ENCODE measurements at regions not wholly inside any gene's neighbourhood (a gene's known extent, or its start where the extent isn't known, plus 50 kb on each side); places are given as distances from the start of the nearest gene placed in this dataset.
"Not testable (repeated sequence)": the region's sequence is repeated elsewhere in the genome, so short reads cannot be mapped to it uniquely, and the experiment has no call there.

DNA sequence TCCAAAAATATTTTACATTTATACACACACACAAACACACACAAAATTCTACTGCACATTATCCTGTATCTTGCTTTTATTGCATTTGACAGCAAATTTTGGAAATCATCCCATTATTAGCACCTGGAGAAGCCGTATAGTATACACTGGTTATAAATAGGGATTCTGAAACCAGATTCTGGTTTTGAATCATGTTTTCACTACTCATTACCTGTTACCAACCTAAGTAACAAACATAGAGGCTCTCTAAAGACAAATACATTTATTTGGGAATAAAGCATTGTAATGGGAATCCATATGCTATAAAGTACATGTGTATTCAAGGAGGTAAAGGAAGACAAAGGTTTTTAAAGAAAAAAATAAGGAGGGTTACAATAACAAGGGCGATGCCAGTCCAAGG, 106.8 kb downstream of the OR2B2 start:
- no peak for DNase-seq (ENCODE audit: low read depth, low spot score)
- in situ Hi-C loops (cut with HindIII; ENCODE audit: low sequenced_read_pairs): no loop called here
- H3K4me3 ChIP-seq (ENCODE audit: low read depth, low read length): no peak overlapping the region
- TF ChIP-seq, protein P1, sequence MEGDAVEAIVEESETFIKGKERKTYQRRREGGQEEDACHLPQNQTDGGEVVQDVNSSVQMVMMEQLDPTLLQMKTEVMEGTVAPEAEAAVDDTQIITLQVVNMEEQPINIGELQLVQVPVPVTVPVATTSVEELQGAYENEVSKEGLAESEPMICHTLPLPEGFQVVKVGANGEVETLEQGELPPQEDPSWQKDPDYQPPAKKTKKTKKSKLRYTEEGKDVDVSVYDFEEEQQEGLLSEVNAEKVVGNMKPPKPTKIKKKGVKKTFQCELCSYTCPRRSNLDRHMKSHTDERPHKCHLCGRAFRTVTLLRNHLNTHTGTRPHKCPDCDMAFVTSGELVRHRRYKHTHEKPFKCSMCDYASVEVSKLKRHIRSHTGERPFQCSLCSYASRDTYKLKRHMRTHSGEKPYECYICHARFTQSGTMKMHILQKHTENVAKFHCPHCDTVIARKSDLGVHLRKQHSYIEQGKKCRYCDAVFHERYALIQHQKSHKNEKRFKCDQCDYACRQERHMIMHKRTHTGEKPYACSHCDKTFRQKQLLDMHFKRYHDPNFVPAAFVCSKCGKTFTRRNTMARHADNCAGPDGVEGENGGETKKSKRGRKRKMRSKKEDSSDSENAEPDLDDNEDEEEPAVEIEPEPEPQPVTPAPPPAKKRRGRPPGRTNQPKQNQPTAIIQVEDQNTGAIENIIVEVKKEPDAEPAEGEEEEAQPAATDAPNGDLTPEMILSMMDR (IDR thresholded peaks at IDR 0.05; ENCODE audit: low read depth, low read length): no peak

DNA sequence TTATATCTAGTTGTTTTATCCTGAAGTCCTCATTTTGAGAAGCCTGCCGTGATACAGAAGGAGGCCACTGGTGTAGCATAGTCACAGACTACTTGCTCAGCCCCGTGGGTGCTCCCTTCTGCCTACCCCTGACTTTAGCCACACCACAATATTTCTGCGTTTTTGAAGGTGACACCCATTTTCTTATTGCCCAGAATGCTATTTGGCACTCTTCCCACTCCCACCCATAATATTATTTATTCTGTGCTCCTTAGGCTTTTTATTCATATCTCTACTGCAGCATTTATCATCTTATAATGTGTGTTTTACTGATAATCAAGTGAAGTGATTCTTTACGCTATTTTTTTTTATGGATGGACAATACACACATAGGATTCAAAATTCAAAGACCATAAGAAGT, 107.3 kb downstream of the OR2B2 start:
- H3K4me3 ChIP-seq (ENCODE audit: low read depth, low read length): no peak overlapping the region
- in situ Hi-C loops (cut with HindIII; ENCODE audit: low sequenced_read_pairs): no loop called here
- TF ChIP-seq, protein P1 (IDR thresholded peaks at IDR 0.05; ENCODE audit: low read depth, low read length): no peak
- no peak for DNase-seq (ENCODE audit: low read depth, low spot score)

DNA sequence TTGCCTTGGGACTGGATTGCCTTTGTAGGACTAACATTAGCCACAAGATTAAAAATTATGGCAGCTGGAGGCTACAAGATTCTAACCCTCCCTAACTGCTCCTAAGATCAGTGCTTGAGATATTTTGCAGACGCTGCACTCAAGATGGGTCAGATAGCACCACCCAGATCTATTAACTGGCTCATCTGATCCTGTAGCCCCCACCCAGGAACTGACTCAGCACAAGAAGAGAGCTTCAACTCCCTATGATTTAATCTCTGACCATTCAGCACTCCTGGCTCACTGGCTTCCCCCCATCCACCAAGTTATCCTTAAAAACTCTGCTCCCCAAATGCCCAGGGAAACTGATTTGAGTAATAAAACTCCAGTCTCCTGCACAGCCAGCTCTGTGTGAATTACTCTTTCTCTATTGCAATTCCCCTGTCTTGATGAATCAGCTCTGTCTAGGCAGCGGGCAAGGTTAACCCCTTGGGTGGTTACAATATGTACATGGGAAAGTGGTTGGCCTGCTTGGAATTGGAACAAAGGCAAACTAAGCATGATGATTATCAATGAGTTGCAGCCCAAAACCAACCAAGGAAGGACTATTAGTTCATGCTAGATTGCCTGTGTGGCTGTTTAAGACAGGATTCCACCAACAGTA, 111.3 kb downstream of the OR2B2 start:
- in situ Hi-C loops (cut with HindIII; ENCODE audit: low sequenced_read_pairs): no loop called here

DNA sequence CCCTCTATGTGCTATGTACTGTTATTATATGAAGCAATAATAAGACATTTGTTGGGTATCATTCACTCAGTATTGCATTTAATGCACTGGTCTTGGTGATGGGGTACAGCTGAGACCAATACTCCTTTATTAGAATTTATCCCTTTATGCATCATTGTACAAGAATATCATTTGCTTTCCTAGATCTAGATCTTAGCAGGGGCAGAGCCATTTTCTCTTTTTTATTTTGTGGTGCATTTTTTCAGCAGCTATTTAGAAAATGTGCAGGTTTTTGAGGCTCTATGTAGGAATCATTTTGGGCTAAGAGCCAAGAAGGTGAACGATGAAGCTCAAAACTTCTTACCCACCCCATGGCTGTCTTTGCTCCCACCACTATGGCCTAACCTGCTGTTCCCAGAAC, 114.2 kb downstream of the OR2B2 start:
- no peak for DNase-seq (ENCODE audit: low read depth, low spot score)
- in situ Hi-C loops (cut with HindIII; ENCODE audit: low sequenced_read_pairs): no loop called here
- H3K4me3 ChIP-seq (ENCODE audit: low read depth, low read length): no peak overlapping the region
- TF ChIP-seq, protein P1 (IDR thresholded peaks at IDR 0.05; ENCODE audit: low read depth, low read length): no peak

More for the DNA sequence above, 111.3 kb downstream of the OR2B2 start:
- DNase-seq (ENCODE audit: low read depth, low spot score): no peak
- no peak overlapping the region for H3K4me3 ChIP-seq (ENCODE audit: low read depth, low read length)
- TF ChIP-seq, protein P1 (IDR thresholded peaks at IDR 0.05; ENCODE audit: low read depth, low read length): no peak

DNA sequence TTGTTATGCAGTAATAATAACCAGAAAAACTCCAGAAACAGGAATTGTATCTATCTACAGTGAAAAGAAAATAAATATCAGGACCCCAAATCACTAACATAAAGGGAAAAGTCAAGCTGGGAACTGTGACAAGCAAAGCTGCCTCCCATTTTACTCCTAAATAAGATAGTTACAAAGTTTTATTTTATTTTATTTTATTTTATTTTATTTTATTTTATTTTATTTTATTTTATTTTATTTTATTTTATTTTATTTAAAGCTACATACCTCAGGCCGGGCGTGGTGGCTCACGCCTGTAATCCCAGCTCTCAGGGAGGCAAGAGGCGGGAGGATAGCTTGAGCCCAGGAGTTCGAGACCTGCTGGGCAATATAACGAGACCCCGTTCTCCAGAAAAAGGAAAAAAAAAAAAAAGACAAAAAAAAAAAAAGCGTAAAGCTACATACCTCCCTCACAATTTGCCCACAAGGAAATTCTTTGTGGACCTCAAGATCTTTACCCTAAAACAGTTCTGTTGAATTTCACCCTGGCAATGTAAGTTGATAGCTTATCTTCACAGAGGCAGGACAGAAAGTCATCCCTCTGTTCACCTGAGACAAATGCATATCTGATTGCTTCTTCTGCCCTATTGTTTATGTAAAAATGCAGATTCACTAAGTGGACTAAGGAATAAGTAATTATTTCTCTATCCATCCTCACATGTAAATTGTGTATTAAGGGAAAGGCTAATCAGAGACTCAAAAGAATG, 115.3 kb downstream of the OR2B2 start:
- in situ Hi-C loops (cut with HindIII; ENCODE audit: low sequenced_read_pairs): not testable (repeated sequence)

DNA sequence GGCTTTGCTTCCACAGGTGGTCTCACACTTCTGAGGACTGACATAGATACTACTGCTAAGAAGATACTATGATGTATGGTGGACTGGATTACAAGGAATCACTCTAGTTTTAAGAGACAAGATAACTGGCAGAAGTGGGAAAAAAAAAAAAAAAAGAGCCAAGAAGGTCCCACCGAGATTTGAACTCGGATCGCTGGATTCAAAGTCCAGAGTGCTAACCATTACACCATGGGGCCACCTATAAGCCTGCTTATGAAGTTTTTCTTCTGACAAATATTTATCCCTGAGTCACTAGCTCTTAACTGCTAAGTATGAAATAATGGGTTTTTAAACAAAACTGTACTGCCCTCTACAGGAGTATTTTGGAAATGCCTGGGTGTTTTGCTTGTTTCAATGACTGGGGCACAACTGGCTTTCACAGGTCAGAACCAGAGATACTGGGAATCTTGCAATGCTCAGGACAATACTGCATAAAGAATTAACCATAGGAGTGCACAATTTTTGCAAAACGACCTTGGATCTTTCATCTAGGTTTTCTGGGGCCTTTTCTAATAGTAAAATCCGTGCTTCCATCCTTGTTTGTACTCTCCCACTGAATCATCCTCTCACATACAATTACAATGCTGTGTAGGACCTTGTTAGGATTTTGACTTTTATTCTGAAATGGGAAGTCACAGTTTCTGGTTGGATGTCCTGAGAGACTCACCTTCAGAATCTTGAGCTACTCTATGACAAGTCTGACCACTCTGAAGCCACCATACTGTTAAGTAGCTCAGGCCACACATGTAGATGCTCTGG, 116.3 kb downstream of the OR2B2 start:
- in situ Hi-C loops (cut with HindIII; ENCODE audit: low sequenced_read_pairs): no loop called here
- H3K4me3 ChIP-seq (ENCODE audit: low read depth, low read length): no peak overlapping the region
- peak; percentile 95 for DNase-seq (ENCODE audit: low read depth, low spot score)
- TF ChIP-seq, protein P1 (IDR thresholded peaks at IDR 0.05; ENCODE audit: low read depth, low read length): peak; percentile 64

More for the DNA sequence above, 115.3 kb downstream of the OR2B2 start:
- DNase-seq (ENCODE audit: low read depth, low spot score); H3K4me3 ChIP-seq (ENCODE audit: low read depth, low read length): not testable (repeated sequence)
